Karpas-422 (cell line): ENCODE measurements at regions not wholly inside any gene's neighbourhood (a gene's known extent, or its start where the extent isn't known, plus 50 kb on each side); places are given as distances from the start of the nearest gene placed in this dataset.

Experiments
- DNase-seq: peaks from one replicate; pipeline ENCODE4 v3.0.0-alpha.2; 2015
- H2AFZ ChIP-seq: fragments of 200-600 bp; sonication (generic); 2 replicates; pipeline ENCODE4 v1.6.1; 2014; ENCODE audit warnings: antibody characterized with exemption, low read length, mixed read lengths
- H3K27ac ChIP-seq: fragments of 200-600 bp; sonication (generic); 2 replicates; pipeline ENCODE4 v1.5.1; 2014; ENCODE audit warnings: mild to moderate bottlenecking, low read length, moderate library complexity
- H3K27me3 ChIP-seq: fragments of 200-600 bp; sonication (generic); 2 replicates; pipeline ENCODE4 v1.6.1; 2014; ENCODE audit warnings: low read length, mixed read lengths
- H3K36me3 ChIP-seq: fragments of 200-600 bp; sonication (generic); 2 replicates; pipeline ENCODE4 v1.6.1; 2014; ENCODE audit warnings: low read length, mixed read lengths; ENCODE audit not compliant: insufficient read depth
- H3K4me1 ChIP-seq: fragments of 200-600 bp; sonication (generic); 2 replicates; pipeline ENCODE4 v1.6.1; 2014; ENCODE audit warnings: mild to moderate bottlenecking, low read length, mixed read lengths
- H3K4me2 ChIP-seq: fragments of 200-600 bp; sonication (generic); 2 replicates; pipeline ENCODE4 v1.6.1; 2014; ENCODE audit warnings: low read length, low read depth, mild to moderate bottlenecking; ENCODE audit not compliant: poor library complexity, severe bottlenecking
- H3K4me3 ChIP-seq: fragments of 200-600 bp; sonication (generic); 2 replicates; pipeline ENCODE4 v1.5.1; 2014; ENCODE audit warnings: mild to moderate bottlenecking, antibody characterized with exemption, low read length, mixed read lengths
- H3K79me2 ChIP-seq: fragments of 200-600 bp; sonication (generic); 2 replicates; pipeline ENCODE4 v1.6.1; 2014; ENCODE audit warnings: mild to moderate bottlenecking, low read length, mixed read lengths
- H3K9ac ChIP-seq: fragments of 200-600 bp; sonication (generic); 2 replicates; pipeline ENCODE4 v1.6.0; 2014; ENCODE audit warnings: low read length
- H3K9me2 ChIP-seq: fragments of 200-600 bp; sonication (generic), shearing (Covaris generic); replicated peaks from 2 replicates; pipeline ENCODE4 v1.6.0; 2014; ENCODE audit warnings: mild to moderate bottlenecking, low read length, moderate library complexity; ENCODE audit not compliant: insufficient read depth
- H3K9me3 ChIP-seq: fragments of 300-700, 200-600 bp; sonication (generic); 2 replicates; pipeline ENCODE4 v1.6.1; 2014; ENCODE audit warnings: low read length, mixed read lengths
- H4K20me1 ChIP-seq: fragments of 200-600 bp; sonication (generic); 2 replicates; pipeline ENCODE4 v1.6.1; 2014; ENCODE audit warnings: mild to moderate bottlenecking, antibody characterized with exemption, low read length, low read depth; ENCODE audit not compliant: insufficient read depth

GRCh38 chr13:21898459-21898858 is 227.6 kb downstream of the FGF9 start:
- Histone ChIP-seq H3K27ac (no peak overlapping the region), H3K79me2 (no peaks in the 10 kb centered on the region), H3K4me2 (no peak overlapping the region), H3K4me3 (no peak overlapping the region), H3K36me3 (no peaks in the 10 kb centered on the region), H2AFZ (no peak overlapping the region), H3K9me2 (no peaks in the 10 kb centered on the region), H3K9me3 (no peaks in the 10 kb centered on the region), H3K27me3 (0 out of 2 replicates have a peak, but pooled peaks cover 3% of the 10 kb centered on the region), H3K4me1 (0 out of 2 replicates have a peak, but pooled peaks cover 2% of the 10 kb centered on the region), H4K20me1 (no peaks in the 10 kb centered on the region), H3K9ac (no peak overlapping the region)
- no peak for DNase-seq

- Histone ChIP-seq H3K9me2 (no peaks in the 10 kb centered on the region), H3K27me3 (0 out of 2 replicates have a peak, but pooled peaks cover 3% of the 10 kb centered on the region), H3K36me3 (no peaks in the 10 kb centered on the region), H3K27ac (no peak overlapping the region), H3K4me1 (0 out of 2 replicates have a peak, but pooled peaks cover 2% of the 10 kb centered on the region), H2AFZ (no peak overlapping the region), H3K79me2 (no peaks in the 10 kb centered on the region), H4K20me1 (no peaks in the 10 kb centered on the region), H3K9me3 (no peaks in the 10 kb centered on the region), H3K9ac (no peak overlapping the region), H3K4me2 (no peak overlapping the region), H3K4me3 (no peak overlapping the region)
- no peak for DNase-seq
Observed at GRCh38 chr13:21898945-21899344, 228.1 kb downstream of the FGF9 start.

- no peaks in the 10 kb centered on the region for H3K9me2 ChIP-seq
- H3K27ac ChIP-seq: no peak overlapping the region
- no peak overlapping the region for H2AFZ ChIP-seq
- H3K4me1 ChIP-seq: no peaks in the 10 kb centered on the region
- H3K36me3 ChIP-seq: no peaks in the 10 kb centered on the region
- no peak overlapping the region for H3K4me3 ChIP-seq
- no peaks in the 10 kb centered on the region for H4K20me1 ChIP-seq
- no peaks in the 10 kb centered on the region for H3K9me3 ChIP-seq
- no peak overlapping the region for H3K9ac ChIP-seq
- H3K79me2 ChIP-seq: no peaks in the 10 kb centered on the region
- no peak for DNase-seq
- H3K4me2 ChIP-seq: no peak overlapping the region
- 0 out of 2 replicates have a peak, but pooled peaks cover 3% of the 10 kb centered on the region for H3K27me3 ChIP-seq
Observed at GRCh38 chr13:21901336-21901735, 230.5 kb downstream of the FGF9 start.

- Histone ChIP-seq H3K27ac (no peak overlapping the region), H3K9me3 (no peaks in the 10 kb centered on the region), H3K9ac (no peak overlapping the region), H3K4me3 (no peak overlapping the region), H4K20me1 (no peaks in the 10 kb centered on the region), H3K4me1 (no peaks in the 10 kb centered on the region), H3K36me3 (no peaks in the 10 kb centered on the region), H3K27me3 (0 out of 2 replicates have a peak, but pooled peaks cover 3% of the 10 kb centered on the region), H3K4me2 (no peak overlapping the region), H2AFZ (no peak overlapping the region), H3K9me2 (no peaks in the 10 kb centered on the region), H3K79me2 (no peaks in the 10 kb centered on the region)
- DNase-seq: no peak
Observed at GRCh38 chr13:21901811-21902708, 231.2 kb downstream of the FGF9 start.

GRCh38 chr13:21902709-21903098 is 231.8 kb downstream of the FGF9 start:
- DNase-seq: no peak
- H3K4me3 ChIP-seq: no peak overlapping the region
- H3K79me2 ChIP-seq: no peaks in the 10 kb centered on the region
- no peak overlapping the region for H3K27ac ChIP-seq
- no peaks in the 10 kb centered on the region for H3K4me1 ChIP-seq
- no peaks in the 10 kb centered on the region for H3K36me3 ChIP-seq
- H2AFZ ChIP-seq: no peak overlapping the region
- H3K4me2 ChIP-seq: no peak overlapping the region
- H3K9me3 ChIP-seq: no peaks in the 10 kb centered on the region
- H3K27me3 ChIP-seq: 0 out of 2 replicates have a peak, but pooled peaks cover 3% of the 10 kb centered on the region
- H3K9me2 ChIP-seq: no peaks in the 10 kb centered on the region
- no peak overlapping the region for H3K9ac ChIP-seq
- no peaks in the 10 kb centered on the region for H4K20me1 ChIP-seq

GRCh38 chr13:21905486-21905885 is 234.6 kb downstream of the FGF9 start:
- Histone ChIP-seq H3K79me2 (no peaks in the 10 kb centered on the region), H3K4me3 (no peak overlapping the region), H2AFZ (no peak overlapping the region), H3K4me1 (no peaks in the 10 kb centered on the region), H3K9me3 (no peaks in the 10 kb centered on the region), H3K9me2 (no peaks in the 10 kb centered on the region), H3K27ac (no peak overlapping the region), H4K20me1 (no peaks in the 10 kb centered on the region), H3K9ac (no peak overlapping the region), H3K4me2 (no peak overlapping the region), H3K36me3 (no peaks in the 10 kb centered on the region), H3K27me3 (0 out of 2 replicates have a peak, but pooled peaks cover 3% of the 10 kb centered on the region)
- DNase-seq: no peak

GRCh38 chr13:21909331-21909730 is 238.5 kb downstream of the FGF9 start:
- Histone ChIP-seq H3K4me2 (no peak overlapping the region), H3K9ac (no peak overlapping the region), H3K4me1 (peaks cover under 1% of the 10 kb centered on the region; the same call in 1 of the 2 replicates), H3K9me2 (no peaks in the 10 kb centered on the region), H3K36me3 (no peaks in the 10 kb centered on the region), H3K79me2 (no peaks in the 10 kb centered on the region), H3K9me3 (no peaks in the 10 kb centered on the region), H3K27ac (no peak overlapping the region), H3K27me3 (no peaks in the 10 kb centered on the region), H2AFZ (no peak overlapping the region), H3K4me3 (no peak overlapping the region), H4K20me1 (no peaks in the 10 kb centered on the region)
- DNase-seq: no peak

- Histone ChIP-seq H3K4me1 (peaks cover 10% of the 10 kb centered on the region), H3K4me2 (no peak overlapping the region), H3K9me2 (no peaks in the 10 kb centered on the region), H3K79me2 (no peaks in the 10 kb centered on the region), H4K20me1 (no peaks in the 10 kb centered on the region), H3K4me3 (no peak overlapping the region), H3K9me3 (no peaks in the 10 kb centered on the region), H3K27me3 (no peaks in the 10 kb centered on the region), H3K36me3 (no peaks in the 10 kb centered on the region), H3K27ac (no peak overlapping the region), H2AFZ (no peak overlapping the region), H3K9ac (no peak overlapping the region)
- DNase-seq: no peak
Observed at GRCh38 chr13:21910546-21910945, 239.7 kb downstream of the FGF9 start.
